Prostate gland (tissue), 2 donors: ENCODE measurements at regions not wholly inside any gene's neighbourhood (a gene's known extent, or its start where the extent isn't known, plus 50 kb on each side); places are given as distances from the start of the nearest gene placed in this dataset.

ENCODE experiments used
- POLR2A ChIP-seq: fragments of 450-650 bp; IDR thresholded peaks from one replicate; pipeline ENCODE4 v1.6.1; 2016; ENCODE audit warnings: antibody characterized with exemption, mild to moderate bottlenecking
- POLR2AphosphoS5 ChIP-seq: sonication (generic); formaldehyde crosslinking; IDR thresholded peaks from one replicate; pipeline ENCODE4 v1.6.1; 2017; ENCODE audit warnings: antibody characterized with exemption
- TF ChIP-seq, protein P1 (sequence below), 4 experiments: fragments of 200-600 bp in 2 of 4; fragments of 450-650 bp in 2 of 4; sonication (generic) in 2 of 4; IDR thresholded peaks; 1 replicate in 3 of 4; 2 replicates in 1 of 4; pipeline ENCODE4 v1.5.1; 2016 to 2019; ENCODE audit warnings: antibody characterized with exemption in 4 of 4, mild to moderate bottlenecking in 2 of 4, moderate library complexity in 2 of 4

- TF ChIP-seq, protein P1, sequence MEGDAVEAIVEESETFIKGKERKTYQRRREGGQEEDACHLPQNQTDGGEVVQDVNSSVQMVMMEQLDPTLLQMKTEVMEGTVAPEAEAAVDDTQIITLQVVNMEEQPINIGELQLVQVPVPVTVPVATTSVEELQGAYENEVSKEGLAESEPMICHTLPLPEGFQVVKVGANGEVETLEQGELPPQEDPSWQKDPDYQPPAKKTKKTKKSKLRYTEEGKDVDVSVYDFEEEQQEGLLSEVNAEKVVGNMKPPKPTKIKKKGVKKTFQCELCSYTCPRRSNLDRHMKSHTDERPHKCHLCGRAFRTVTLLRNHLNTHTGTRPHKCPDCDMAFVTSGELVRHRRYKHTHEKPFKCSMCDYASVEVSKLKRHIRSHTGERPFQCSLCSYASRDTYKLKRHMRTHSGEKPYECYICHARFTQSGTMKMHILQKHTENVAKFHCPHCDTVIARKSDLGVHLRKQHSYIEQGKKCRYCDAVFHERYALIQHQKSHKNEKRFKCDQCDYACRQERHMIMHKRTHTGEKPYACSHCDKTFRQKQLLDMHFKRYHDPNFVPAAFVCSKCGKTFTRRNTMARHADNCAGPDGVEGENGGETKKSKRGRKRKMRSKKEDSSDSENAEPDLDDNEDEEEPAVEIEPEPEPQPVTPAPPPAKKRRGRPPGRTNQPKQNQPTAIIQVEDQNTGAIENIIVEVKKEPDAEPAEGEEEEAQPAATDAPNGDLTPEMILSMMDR (IDR thresholded peaks at IDR 0.05) = no peak
- TF ChIP-seq POLR2A (no peak), POLR2AphosphoS5 (no peak)
Observed at GRCh38 chr15:67917037-67917436, 77.2 kb upstream of the RNU6-1 start.
